ENCODE measurements at regions not wholly inside any gene's neighbourhood (a gene's known extent, or its start where the extent isn't known, plus 50 kb on each side); places are given as distances from the start of the nearest gene placed in this dataset.

- TF ChIP-seq POLR2A (IDR thresholded peaks at IDR 0.05; ENCODE audit: low read depth, low read length) (no peak), MAZ (IDR thresholded peaks at IDR 0.05; ENCODE audit: borderline replicate concordance, low read depth, low read length) (no peak), ELK1 (IDR thresholded peaks at IDR 0.05; ENCODE audit: borderline replicate concordance, low read depth, low read length) (no peak), RAD21 (IDR thresholded peaks at IDR 0.05; ENCODE audit: low read length) (no peak), RCOR1 (IDR thresholded peaks at IDR 0.05; ENCODE audit: insufficient replicate concordance, low read length) (no peak), RFX5 (IDR thresholded peaks at IDR 0.05; ENCODE audit: low read depth, low read length) (no peak), CEBPB (IDR thresholded peaks at IDR 0.05; ENCODE audit: low read depth, low read length) (0 out of 2 replicates have a peak, but pooled peaks have one; percentile 37), SMC3 (IDR thresholded peaks at IDR 0.05; ENCODE audit: low read depth, low read length) (no peak)
- TF ChIP-seq, protein P1, sequence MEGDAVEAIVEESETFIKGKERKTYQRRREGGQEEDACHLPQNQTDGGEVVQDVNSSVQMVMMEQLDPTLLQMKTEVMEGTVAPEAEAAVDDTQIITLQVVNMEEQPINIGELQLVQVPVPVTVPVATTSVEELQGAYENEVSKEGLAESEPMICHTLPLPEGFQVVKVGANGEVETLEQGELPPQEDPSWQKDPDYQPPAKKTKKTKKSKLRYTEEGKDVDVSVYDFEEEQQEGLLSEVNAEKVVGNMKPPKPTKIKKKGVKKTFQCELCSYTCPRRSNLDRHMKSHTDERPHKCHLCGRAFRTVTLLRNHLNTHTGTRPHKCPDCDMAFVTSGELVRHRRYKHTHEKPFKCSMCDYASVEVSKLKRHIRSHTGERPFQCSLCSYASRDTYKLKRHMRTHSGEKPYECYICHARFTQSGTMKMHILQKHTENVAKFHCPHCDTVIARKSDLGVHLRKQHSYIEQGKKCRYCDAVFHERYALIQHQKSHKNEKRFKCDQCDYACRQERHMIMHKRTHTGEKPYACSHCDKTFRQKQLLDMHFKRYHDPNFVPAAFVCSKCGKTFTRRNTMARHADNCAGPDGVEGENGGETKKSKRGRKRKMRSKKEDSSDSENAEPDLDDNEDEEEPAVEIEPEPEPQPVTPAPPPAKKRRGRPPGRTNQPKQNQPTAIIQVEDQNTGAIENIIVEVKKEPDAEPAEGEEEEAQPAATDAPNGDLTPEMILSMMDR (conservative IDR thresholded peaks at IDR 0.05; ENCODE audit: low read depth, low read length), result no peak
- TF ChIP-seq, protein P2, sequence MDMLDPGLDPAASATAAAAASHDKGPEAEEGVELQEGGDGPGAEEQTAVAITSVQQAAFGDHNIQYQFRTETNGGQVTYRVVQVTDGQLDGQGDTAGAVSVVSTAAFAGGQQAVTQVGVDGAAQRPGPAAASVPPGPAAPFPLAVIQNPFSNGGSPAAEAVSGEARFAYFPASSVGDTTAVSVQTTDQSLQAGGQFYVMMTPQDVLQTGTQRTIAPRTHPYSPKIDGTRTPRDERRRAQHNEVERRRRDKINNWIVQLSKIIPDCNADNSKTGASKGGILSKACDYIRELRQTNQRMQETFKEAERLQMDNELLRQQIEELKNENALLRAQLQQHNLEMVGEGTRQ (IDR thresholded peaks at IDR 0.05; ENCODE audit: low read depth, low read length), result no peak
Measured at GRCh38 chr4:111362941-111363361, 740.1 kb upstream of the PITX2 start.

Measured in IMR-90 (cell line).